HPDE6-E6E7 (cell line): ENCODE measurements at regions not wholly inside any gene's neighbourhood (a gene's known extent, or its start where the extent isn't known, plus 50 kb on each side); places are given as distances from the start of the nearest gene placed in this dataset.

ENCODE experiments used
- DNase-seq: peaks from one replicate; pipeline ENCODE4 v3.0.0; 2011; ENCODE audit warnings: missing footprints; ENCODE audit errors: extremely low spot score

DNA sequence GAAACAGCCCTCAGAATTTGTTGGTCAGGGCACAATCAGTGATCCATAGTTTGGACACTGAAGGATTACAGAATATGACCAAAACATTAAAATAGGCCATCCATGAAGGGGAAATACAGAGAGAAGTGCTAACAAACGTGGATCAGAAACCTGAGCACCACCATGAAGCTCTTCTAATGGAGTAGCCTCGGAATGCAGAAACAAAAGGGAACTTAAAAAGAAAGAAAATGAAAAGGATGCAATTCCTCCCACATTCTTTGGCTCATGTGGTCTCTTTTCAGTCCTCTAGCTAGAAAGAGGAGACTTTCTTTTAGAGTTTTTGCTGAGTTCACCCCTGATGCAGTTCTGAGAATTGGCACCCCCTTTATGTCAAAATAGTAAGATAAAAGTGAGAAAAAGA, 989.8 kb upstream of the B3GALT2 start:
- DNase-seq, result no peak

DNA sequence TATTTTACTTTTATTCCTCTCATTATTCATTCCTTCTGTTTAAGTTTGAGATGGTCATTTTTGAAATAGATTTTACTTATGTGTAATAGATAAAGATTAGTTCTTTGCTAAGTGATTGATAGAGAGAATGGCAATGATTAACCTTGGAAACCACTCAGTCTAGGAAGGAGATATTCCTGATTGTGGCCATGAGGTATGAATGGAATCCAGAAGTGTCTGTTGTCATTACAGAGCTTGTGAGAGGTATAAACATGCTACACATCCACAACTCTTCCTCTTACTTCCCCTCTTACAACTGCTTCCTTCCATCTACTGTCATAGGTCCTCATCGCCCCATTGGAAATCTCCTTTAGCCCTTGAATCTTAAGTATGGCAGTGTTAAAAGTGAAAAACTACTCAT, 988.8 kb upstream of the B3GALT2 start:
- no peak for DNase-seq

DNA sequence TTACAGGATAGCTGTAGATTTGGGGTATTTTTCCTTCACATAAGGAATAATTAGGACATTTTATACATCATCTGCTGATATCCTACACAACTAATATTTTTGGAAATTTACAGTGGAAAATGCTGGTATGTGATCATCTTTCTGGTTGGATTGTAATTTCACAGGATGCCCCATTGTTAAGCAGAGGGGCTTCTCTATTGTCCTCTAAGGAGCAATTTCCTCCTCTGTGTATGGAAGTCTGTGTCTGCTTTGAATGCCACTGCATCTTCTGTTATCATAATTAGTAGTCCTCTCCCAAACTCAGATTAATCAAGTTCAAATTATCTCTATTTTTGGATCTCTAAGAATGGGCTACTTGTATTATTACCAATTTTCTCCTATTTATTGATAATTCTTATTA, 988.1 kb upstream of the B3GALT2 start:
- no peak for DNase-seq

DNA sequence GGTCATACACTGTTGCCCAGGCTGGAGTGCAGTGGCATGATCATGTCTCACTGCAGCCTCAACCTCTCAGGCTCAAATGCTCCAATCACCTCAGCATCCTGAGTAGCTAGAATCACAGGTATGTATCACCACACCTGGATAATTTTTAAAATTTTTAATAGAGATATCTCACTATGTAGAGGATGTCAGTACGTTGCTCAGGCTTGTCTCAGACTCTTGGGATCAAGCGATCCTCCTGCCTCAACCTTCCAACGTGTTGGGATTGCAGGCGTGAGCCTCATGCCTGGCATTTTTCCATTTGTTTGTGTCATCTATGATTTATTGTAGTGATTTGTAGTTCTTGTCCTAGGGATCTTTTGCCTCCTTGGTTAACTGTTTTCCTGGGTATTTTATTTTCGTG, 985.2 kb upstream of the B3GALT2 start:
- no peak for DNase-seq

DNA sequence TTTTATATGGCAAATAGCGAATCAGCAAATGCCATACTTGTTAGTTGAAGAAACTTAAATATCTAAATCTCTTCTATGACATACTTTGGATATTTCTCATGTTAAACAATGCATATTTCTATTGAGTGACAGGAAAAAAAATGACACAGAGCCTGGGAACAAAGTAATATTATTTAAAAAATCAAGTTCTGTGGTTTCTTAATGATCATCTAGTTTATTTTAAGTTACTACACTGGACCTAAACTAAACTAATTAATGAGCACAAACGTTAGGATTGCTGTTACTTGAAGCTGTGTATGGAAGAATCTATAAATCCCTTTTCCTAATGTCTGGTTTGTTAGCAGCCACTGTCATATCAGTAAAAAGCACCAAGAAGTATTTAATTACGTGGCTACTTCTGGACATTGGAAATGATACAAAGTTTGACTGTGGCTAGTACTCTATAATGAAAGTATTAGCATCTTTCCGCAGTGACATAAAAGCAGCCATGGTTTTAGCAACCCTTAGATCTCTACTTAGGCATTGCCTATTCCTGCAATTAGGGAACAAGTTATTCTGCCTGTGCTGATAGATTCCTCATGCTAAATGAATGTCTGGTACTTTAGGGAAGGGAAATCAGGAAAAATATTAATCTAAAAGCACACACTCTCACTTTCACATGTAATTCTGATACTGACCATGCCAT, 981.7 kb upstream of the B3GALT2 start:
- no peak for DNase-seq

DNA sequence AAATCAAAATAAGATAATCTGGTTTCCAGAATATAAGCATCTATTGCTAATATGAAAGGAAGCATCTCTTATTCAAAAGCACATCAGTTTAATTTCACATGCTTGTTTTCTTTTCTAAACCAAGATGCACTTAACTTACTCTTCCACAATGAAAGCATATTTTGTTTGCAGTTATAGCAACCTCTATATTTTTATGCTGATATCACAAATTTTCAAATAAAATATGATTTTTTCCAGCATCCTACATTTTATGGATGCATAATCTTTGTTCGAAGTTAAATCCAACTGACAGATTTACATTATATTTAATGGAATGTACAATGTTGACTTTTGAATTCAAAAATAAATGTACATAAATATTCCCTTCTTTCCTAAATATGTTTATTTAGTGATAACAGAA, 978.3 kb upstream of the B3GALT2 start:
- DNase-seq, result no peak

DNA sequence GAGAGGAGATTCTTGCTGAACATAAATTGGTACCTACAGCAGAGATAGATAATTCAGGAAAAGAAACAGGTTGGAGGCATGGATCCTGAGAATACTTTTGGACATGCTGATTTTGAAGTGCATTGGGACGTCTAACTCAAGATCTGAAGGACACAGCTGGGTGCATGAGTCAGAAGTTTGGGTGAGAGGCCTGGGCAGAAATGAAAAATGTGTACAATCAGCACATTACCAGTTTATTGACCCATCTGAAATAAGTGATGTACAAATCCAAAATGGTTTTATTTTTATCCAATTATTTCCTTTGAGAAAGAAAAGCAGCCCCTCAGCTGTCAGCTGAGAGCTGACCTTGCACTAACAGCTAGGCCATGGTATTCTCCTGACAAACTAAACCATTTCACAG, 975.2 kb upstream of the B3GALT2 start:
- no peak for DNase-seq

DNA sequence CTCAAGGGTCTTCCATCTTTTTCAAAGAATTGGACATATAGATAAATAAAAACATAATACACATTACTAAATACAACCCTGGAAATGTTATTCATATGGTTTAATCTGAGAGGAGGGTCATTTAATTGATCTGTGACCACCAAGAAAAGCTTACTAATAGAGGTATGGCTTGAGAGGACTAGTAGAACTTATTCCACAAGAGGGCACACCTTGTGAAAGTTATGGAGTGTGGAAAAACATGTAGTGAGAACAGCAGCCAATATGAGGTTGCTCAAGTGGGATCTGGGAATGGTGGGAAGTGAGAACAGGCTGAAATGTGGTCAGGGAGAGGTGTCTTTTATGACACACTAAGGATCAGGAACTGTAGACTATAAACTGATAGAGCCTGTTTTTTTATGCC, 973.5 kb upstream of the B3GALT2 start:
- peak; percentile 3 for DNase-seq

DNA sequence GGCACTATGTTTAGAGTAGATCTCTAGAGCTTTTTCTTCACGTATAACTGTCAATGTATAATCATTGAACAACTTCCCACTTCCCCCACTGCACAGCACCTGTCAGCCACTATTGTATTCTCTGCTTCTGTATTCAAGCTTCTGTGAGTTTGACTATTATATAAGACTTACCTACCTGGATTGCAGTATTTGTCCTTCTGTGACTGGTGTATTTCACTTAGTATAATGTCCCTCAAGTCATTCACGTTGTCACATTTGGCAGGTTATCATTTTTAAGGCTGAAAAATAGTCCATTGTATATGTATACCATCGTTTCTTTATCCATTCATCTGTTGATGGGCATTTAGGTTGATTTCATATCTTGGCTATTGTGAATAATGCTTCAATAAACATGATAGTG, 969.5 kb upstream of the B3GALT2 start:
- DNase-seq, result no peak

DNA sequence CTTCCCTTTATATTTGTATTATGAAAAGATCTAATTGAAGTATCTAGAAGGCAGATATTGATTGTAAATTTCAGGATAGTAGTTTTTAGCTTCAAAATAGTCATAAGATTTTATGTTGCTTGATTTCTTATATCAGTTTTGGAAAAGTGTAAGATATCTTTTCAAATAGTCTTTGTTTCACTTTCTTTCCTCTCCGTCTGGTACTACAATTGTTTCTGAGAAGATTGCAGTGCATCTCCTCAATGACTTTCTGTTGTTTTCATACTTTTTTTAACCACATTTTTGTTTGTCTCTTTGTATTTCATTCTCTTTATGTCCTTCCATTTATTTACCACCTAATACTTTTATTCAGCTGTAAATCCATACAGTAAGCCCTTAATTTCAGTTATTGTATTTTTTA, 964.6 kb upstream of the B3GALT2 start:
- DNase-seq, result no peak

DNA sequence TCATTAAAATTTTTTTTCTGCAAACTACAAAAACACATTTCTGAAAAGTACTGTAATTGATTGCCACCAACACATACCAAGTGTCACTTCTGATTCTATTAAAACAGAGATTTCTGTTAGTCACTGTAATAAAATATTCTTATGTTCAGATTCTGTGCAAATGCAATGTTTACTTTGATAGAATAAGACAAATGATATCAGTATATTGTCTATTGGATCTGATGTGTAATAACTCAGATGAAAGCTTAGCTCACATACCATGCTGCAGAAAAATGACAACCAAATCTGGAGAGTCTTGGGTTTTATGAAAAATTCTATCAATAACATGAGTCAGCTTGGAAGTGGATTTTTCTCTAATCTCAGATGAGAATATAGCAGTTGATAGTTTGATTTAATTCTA, 963.8 kb upstream of the B3GALT2 start:
- no peak for DNase-seq

DNA sequence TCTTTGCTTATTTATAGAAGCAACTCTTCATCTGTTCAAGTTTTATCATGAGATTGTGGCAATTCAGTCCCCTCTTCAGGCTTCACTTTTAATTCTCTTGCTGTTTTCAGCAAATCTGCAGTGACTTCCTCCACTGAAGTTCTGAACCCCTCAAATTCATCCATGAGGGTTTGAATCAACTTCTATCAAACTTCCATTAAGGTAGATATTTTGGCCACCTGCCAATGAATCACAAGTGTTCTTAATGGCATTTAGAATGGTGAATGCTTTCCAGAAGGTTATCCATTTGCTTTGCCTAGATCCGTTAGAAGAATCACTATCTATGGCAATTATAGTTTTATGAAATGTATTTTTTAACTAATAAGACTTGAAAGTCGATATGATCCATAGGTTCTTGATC, 946.7 kb upstream of the B3GALT2 start:
- no peak for DNase-seq

DNA sequence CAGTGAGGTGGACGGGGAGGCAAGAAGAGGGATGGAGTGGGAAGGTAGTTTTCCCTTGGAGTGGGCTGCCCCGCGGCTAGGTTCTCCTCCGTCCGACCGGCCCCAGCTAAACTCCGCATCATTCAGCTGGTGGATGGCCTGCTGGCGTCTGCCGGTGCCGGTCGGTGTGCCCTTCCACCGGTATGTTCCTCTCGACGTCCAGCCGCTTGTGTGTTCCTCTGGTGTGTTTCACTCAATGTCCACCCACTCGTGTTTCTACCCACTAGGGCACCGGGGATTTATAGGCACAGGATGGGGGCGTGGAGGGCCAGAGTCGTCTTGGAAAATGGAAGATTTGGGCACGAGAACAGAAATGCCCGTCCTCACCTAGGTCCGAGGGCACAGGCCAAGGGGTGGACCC, 931.7 kb upstream of the B3GALT2 start:
- no peak for DNase-seq

DNA sequence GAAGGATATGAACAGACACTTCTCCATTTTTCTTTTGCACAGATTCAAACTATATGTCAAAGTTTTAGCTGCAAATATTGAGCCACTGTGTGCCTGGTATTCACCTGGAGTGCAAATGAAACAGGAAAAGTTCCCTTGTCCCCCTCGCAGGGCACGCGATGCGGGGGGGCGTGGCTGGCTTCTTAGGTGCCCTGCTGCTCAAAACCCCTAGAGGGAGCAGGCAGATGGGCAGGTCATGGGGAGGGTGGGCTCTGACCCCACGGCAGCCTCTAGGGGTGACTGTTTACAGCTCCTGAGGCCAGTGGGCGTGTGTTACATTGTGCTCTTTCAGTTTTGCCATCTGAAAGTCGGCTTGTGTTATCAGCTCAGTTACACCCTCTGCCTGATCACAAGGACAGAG, 931.2 kb upstream of the B3GALT2 start:
- no peak for DNase-seq

DNA sequence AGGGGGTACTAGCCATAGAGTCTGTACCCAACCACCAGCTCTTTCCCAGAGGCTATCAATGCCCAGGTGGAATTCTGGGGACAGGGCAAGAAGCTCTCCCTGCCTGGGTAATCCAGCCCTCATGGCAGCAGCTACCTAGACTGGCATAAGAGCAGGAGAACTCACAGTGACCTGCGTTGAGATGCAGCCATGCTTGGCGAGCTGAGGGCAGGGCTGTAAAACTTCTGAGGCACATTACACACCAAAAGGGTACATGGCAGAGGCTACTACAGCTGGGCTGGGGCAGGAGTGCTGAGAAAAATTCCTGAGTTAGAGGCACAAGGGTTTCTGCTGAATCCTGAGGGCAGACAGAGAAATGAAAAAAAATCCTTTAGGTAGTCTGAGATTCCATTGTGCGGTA, 927.9 kb upstream of the B3GALT2 start:
- DNase-seq, result no peak

DNA sequence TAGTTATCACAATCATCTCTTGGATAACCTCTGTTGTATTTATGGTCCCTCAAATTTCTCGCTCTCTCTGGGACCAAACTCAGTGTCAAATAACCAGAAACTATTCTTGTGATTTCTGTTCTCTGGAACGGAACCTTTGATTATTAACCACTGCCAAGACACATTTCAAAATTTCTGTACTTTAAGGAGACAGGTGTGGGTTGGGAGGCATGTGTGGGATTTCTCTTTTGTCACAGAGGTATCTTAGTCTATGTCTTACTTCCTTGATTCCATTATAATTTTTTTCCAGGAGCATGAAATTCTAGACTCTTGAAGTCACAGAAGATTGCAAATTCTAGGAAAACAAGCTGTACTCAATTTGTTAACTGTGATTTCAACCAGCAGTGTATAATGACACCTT, 919.0 kb upstream of the B3GALT2 start:
- DNase-seq, result no peak

DNA sequence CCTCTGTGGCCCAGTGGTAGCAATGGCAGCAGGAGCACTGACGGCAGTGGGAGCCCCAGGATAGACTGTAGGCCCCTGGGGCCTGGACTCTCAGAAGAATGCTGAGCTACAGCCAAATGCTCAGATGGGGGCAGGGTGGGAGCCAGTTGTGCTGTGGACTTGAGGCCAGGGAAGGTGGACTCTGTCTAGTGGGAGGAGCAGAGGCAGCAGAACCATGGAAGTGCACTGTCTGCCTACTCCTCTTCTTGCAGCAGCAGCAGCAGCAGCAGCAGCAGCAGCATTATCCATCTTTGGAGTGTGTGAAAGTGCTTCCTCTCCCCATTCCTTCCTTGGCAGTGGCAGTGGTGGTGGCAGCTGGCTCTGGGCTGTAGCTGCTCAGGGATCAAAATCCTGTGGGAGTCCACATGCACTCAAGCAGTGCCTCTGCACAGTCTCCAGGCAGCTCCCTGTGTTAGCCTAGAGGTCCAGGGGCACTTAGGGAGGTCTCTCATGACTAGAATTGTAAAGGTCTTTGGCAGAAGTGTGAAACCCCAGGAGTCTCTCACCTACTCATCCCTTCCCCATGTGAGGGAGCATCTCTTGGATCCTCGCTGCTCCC, 917.9 kb upstream of the B3GALT2 start:
- no peak for DNase-seq

DNA sequence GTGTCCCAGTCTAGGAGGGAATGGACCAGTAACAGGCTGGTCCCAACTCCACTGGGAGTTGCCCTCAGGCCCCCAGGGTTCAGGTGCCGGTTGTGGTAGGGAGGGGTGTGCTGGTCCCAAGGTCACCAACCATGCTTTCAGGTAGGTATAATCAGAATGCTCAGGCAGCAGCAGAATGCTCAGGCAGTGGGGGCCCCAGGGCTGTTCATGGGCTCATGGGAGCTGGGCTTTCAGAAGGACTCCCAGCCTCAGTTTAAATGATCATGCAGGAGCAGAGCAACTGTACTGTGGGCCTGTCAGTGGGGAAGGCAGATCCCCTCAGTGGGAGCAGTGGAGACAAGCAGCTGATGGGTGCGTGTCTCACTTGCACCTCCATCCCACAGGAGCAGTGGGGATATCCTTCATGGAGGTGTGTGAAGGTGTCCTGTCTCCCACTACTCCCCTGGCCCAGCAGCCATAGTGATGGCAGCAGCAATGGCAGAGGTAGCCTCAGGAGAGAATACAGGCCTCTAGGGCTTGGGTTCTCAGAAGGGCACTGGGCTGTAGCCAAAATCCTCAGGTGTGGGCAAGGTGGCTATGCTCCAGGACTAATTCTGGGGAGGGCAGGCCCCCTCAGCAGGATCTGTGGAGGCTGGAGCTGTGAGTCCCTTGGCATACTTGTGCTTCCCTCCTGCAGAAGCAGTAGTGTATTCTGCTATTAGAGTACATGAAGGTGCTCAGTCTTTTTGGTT, 917.3 kb upstream of the B3GALT2 start:
- no peak for DNase-seq

DNA sequence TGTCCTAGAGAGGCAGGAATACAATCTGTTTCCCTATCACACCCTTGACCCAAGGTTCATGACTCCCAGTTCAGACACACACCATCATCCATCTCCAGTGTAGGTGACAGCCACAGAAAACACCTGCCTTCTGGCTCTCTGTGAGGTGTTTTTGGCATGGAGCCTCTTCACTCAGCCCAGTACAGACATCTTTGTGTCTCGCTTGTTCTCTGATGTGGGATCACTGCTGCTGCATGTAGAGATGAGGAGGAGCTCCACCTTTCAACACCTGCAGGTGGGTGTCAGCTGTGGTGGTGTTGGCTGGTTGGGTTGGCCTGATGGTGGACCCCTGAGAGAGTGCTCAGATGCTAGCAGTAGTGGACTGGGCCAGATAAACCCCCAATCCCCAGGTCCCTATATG, 916.7 kb upstream of the B3GALT2 start:
- DNase-seq, result no peak

DNA sequence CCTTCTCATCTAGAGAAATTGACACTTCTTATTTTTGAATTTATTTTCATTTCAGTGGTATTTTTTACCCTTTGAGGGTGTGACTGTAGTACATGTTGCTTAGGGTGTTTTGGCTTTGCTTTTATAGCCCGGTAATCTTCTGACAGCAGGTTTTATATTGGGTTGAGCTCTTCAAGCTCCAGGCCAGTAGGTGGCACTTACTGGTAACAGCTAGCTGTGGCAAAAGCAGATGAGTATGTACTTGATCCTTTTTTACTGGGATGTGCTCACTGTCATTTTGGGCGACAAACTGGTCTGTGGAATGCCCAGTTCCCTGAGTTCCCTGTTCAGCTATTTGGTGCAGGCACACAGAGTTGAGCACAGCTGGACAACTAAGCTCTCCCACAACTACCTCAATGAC, 916.2 kb upstream of the B3GALT2 start:
- no peak for DNase-seq

DNA sequence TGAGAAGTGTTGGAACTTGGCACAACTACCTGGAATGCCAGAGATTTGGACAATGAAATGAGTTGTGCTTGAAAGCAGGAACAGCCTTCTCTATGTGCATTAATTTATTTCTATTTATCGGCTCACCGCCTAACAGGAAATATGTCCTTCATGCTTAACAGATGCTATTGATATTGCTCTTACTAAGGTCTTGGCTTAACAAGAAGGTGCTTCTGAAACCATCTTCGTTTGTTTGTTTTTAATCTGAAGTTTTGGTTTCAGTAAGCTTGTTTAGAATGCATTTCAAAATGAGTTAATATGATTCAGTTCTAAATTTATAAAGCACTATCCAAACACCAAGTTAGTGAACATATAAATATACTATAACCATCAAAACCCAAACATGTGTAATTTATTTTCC, 898.3 kb upstream of the B3GALT2 start:
- no peak for DNase-seq

DNA sequence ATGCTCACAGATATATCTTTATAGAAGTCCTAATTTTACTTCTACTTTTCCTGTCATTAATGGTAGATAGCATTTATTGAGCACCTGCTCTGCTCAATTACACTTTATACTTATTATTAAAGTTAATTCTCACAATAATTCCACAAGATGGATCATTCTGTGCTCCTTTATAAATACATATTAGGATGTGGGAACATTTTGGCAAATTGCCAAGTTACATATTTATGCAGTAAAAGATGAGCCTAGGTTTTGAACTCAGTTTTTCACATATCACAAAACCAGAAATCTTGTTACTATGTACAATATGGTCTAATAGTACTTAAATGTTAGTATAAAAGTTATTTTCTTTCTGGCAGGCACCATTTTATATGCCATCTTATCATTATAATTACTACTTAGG, 895.0 kb upstream of the B3GALT2 start:
- DNase-seq, result no peak

DNA sequence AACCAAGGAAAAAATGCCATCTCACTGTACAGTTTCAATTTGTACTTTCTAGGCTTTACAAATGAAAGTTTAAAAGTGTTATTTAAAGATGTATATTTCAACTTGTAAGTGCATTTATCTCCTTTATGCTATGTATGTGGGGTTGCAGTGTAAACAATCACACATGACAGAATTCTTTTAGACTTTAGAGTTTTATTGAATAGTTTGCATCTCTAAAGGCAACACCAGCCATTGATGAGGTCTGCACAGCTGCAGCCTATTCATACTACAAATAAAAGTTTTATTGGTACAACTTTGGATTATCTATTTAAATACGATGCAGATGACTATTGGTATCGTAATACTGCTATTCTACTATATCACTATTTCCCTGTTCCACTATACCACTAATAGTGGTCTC, 894.4 kb upstream of the B3GALT2 start:
- no peak for DNase-seq
